Dermis microvascular lymphatic vessel endothelial cell (primary cell): ENCODE measurements at regions not wholly inside any gene's neighbourhood (a gene's known extent, or its start where the extent isn't known, plus 50 kb on each side); places are given as distances from the start of the nearest gene placed in this dataset.

Experiments
- DNase-seq, 2 donors: peaks; one replicate each; pipeline versions ENCODE4 v3.0.0 to v3.0.0-alpha.2; 2010; ENCODE audit warnings: low read depth in 2 of 2

DNA sequence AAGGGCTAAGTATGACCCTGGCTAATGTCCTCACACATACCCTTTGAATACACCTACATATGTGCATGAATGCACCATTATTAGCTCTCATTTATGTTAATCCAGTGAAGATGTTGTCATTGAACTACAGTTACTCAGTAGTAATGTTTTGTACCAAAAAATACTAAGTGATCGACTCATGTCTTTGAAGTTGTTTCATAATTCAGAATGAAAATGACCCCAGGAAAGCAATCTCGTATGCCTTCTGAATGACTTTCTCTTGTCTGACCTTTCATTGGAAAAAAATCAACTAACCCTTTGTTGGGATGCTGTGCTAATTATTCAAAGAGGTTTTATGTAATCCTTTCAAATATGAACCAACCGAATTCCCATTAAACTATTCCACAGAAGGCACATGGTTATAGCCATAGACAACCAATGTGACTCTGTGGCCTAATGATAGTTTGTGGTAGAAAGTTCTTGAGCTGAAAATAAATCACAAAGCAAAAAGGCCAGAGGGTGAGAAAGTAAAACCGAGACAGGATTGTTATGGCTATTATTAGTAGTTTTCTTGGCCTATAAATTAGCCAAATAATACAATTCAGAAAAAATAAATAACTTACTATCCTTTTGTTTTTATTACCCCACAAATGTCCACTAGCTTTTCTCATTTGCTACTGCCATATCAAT lies 86.8 kb upstream of the STARD13 start:
- no peak for DNase-seq

DNA sequence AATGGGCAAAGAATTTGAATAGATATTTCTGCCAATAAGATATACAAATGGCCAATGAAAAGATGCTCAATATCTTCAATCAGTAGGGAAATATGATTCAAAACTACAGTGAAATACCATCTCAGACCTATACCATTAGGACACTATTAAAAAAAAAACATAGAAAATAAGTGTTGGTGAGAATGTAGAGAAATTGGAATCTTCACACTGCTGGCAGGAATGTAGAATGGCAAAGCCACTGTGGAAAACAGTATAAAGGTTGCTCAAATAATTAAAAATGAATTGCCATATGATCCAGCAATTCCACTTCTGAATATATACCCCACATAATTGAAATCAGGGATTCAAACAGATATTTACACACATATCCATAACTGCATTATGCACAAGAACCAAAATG lies 88.1 kb upstream of the STARD13 start:
- DNase-seq, result no peak

DNA sequence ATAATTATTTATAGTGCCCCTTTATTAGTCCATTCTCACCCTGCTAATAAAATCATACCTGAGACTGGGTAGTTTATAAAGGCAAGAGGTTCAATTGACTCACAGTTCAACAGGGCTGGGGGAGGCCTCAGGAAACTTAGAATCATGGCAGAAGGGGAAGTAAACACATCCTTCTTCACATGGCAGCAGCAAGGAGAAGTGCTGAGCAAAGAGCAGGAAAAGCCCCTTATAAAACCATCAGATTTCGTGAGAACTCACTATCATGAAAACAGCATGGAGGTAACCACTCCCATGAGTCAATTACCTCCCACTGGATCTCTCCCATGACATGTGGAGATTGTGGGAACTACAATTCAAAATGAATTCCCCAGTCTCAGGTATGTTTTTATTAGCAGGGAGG lies 89.9 kb upstream of the STARD13 start:
- DNase-seq, result no peak

DNA sequence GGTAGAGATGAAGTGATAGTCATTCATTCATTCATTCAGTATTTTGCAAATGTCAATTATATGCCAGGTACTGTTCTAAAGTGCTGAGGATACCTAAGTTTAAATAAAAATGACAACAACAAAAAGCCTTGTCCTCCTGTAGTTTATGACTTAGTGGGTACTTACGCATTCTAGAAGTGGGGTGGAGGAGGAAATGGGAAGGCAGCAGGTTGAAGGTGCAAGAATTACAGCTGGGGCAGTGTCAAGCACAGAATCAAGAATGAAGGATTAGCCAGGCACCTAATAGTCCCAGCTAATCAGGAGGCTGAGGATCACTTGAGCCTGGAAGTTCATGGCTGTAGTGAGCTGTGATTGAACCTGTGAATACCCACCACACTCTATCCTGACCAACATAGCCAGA lies 90.7 kb upstream of the STARD13 start:
- no peak for DNase-seq

DNA sequence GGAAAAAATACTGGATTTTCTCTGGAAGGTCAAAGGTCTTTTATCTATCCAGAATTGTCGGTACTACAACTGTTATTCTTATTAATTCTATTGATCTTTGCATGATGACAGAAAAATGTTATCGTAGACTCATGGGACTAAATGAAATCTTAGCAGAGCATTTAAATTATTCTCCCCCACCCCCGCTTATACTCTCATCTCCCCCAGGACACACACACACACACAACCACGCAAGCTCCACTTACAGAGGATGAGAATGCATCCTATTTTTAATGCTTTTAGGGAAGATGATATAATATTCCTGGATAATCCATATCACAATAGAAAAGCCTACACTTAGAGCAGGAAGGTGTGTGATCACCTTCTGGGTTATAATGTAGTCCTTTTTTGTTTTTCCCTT lies 91.9 kb upstream of the STARD13 start:
- DNase-seq, result no peak

DNA sequence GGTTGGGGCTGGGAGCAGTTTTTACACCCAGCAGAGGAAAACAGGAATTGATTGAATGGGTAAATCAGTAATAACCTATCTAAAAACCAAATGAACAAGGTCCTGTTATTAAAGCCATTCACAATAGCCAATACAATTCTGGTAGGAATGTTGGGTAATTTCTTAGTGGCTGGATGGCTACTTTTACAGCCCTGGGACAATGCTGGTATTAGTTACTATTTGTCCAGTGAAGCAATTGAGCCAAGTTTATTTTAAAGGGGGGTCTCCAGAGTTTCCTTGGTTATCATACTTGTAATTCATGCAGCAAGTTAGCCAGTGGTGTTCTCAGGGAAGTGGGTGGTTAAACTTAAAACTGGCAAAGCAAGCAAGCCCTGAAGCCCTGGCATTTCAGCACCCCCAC lies 92.3 kb upstream of the STARD13 start:
- DNase-seq, result no peak

DNA sequence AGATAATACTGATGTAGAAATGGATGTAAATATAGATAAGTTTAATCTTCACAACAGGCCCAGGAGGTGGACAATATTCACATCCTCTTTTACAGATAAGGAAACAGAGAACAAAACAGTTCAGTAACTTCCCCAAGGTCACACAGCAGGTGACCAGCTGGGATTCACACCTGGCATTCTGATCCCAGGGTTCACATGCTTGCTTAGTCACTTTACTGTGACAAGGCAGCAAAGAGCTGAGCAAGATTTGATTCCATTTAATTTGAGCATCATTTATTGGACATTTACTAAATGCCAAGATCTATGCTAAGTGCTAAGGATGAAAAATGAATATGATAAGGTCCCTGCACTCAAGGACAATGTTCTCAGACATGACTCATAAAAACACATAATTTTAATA lies 94.1 kb upstream of the STARD13 start:
- DNase-seq, result peak; percentile 74 to 79

DNA sequence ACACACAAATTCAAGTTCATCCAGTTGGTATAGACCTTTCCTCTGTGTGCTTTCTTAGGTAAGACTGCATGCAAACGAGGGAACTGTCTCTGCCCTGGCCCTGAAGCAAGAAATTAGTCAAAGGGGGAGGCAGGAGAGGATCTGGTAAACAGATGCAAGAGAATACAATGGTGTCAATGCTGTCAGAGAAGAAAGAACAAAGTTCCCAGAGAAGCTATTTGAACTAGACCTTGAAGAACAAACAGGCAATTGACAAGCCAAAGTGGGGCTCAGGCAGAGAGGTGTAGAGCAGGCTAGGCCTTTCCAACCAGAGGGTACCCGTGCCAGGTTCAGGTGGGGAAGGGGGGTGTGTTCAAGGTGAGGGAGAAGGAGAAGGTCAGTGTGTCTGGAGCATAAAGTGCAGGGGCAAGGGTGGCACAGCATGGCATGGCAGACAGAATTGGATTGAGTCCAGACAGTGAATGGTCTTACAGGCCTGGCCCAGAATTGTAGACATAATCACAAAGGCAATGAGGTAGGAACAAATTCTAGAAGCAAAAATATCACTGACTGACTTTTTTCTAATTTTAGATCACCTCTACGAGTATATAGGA lies 95.0 kb upstream of the STARD13 start:
- no peak for DNase-seq

DNA sequence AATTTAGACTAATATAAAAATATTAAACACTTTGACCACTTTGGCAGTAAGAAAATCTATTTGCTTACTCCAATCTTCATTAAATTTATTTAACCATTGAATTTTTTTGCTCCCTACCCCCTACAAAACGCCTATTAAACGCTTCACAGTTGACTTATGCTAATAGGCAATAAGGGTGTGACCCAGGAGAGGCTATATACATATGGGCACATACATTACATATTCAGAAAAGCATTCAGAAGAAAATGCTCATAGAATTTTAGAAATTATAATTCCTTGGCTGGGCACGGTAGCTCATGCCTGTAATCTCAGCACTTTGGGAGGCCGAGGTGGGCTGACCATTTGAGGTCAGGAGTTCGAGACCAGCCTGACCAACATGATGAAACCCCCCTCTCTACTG lies 95.6 kb upstream of the STARD13 start:
- DNase-seq, result no peak

DNA sequence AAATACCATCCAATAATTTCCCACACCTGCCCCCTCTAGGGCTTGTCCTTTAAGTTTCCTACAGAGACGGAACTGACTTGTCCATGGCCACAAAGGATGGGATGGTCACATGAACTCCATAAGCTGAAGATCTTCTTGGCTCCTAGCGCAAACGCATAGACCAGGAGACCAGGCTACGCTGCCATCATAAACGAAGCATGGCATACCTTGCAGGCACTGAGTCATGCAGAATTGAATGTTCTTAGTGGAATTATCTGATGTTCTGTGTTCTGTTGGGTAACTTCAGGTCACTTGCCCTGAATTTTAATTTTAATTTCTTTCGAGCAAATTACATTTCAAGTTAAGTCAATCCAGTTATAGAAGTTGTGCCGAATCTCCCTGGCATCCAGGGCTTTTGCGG lies 96.4 kb upstream of the STARD13 start:
- no peak for DNase-seq

DNA sequence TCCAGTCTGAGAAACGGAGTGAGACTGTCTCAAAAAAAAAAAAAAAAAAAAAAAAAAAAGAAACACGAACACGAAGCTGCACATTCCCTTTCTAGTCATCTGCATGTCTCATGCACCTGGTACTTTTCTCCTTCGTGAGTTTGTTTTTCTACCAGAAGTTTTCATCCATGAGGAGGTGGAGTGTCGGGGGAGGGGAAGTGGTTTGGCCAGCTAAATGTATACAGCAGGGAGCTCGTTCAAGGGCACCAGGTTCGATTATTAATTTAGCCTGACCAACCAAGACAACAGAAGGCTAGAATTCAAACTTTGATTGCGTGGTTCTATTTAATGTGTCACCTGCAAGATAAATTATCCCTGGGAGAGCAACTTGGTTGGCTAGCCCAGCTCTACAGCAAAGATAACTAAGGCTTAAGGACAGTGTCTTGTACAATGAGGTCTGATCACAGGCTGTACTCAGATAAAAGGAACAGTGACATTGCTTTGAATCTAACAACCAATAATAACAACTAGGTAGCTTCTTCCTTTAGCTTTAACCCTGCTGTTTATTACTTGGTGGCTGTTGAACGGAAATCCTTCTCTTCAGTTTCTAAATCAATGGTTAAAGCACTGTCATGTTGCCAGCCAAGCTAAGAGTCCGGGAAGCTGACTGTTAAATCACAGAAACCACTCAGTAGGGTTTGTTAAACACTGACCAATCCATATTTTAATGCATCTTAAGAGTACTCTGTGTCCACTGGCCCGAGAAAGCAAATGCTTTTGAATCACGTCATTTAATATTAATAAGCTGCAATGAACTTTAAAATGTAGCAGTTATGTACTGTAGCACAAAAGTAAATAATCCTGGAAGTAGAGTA lies 98.4 kb upstream of the STARD13 start:
- no peak for DNase-seq

DNA sequence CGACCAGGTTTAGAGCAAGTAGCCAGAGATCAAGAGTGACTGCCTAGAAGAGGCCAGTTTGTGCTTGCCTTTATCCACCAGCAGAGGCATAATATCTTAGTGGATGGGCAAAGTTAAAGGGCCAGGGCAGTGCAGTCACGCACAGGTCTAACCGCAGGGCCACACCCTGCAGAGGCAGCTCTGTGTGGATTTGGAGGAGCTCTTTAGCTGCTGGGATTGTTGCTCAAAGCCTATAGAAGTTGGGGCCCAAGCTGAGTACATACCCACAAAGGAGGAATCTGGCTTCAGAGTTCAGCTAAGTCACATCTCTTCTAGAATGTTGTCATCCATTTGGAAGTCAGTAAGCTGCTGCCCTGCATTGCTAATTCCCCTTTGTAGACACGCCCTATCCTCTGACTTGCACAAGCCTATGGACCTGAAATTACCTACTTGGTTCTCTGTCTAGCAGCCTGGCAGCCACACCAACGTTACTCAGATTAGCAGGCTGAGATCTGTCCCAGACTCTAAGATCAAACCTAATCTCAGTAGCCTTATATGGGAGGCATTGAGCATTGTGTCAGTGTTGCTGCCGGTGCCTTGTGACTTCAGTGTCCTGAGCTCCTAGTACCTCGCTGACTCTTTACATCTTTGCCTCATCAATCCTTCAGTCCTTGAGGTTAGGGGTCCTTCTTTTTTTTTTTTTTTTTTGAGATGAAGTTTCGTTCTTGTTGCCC lies 102.9 kb upstream of the STARD13 start:
- DNase-seq, result no peak

DNA sequence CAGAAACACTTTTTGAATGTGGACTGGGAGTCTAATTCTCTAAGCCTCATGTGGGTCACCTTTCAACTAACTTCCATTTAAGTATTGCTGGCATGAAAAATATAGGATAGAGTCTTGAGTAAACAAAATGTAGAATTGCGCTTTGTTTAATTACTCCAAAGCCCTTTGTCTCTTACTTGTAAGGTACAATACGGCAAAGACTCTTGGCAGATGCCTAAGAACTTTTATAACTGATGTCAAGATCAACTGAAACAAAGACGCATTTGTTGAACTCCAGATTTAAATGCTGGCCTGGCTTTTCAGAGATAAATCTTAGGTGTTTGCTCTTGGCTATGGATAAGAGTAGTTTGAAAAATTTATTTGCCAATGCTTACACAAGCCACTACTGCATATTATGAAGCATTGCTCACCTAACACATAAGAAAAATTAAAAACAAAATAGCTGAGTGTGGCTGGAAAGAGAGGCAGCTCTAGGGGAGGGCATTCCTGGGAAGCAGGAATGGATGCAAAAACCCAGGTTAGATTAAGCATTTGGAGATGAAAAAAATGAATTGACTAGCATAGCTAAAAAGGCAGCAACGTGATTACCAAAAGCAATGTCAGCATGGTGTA lies 107.3 kb upstream of the STARD13 start:
- no peak for DNase-seq

DNA sequence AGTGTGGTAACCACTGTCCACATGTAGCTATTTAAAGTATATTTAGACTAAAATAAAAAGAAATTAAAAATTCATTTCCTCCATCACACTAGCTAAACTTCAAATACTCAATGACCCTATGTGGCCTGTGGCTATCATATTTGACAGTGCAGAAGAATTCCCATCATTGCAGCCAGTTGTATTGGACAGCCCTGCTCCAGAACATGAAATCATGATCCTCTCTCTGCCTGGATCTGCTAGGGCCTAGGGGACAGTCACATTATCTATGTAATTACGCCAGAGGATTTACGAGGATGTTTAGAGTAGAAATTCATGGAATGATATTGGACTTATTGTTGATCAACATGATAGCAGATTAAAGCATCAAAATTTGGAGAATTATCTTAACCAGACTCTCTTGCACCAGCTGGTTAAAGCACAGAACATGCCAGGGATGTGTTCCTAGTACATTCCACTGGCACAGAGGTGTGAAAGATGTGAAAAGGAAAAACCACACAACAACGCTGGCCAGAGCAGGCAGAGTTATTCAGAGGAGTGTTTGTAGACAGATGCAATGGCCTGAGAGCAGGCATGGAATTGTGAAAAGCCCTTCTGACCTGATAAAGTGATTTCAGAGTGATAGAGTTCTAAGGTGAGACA lies 108.9 kb upstream of the STARD13 start:
- DNase-seq, result no peak

DNA sequence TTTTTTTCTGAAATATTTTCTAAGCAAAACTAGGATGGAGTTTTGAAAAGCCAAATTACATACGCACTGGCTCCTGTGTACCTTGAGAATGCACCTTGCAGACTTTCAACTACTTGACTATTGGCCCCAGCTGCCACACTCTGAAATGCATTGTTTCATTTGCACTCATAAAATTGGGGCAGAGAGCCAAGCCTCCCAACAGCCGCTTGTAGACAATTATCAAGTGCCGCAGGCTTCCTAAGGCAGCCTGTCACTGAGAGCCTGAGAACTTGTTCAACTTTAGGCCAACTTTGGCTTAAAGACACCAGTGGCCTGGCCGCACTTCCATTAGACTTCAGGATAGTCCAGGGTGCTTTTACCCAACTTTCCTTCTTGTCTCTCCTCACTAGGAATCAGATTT lies 115.7 kb upstream of the STARD13 start:
- DNase-seq, result peak in 1 of 2 donors; percentile 11

DNA sequence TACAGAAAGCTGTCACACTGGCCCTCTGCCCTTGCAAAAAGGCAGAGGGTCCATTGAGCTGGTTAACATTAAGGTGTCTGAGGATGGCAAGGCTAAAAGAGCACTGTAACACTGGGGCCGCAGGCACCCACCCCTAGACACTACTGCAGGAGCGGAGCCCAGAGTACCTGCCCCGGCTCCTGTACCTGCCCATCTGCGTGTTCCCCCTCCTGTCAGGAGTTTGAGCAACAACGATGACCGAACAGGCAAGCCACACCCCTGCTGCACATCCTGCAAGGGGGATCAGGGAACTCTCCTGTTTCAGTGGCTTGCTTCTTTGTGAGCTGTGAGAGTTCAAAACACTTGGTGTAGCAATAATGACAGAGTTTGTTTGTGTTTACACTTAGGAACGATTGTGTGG lies 117.4 kb upstream of the STARD13 start:
- no peak for DNase-seq

DNA sequence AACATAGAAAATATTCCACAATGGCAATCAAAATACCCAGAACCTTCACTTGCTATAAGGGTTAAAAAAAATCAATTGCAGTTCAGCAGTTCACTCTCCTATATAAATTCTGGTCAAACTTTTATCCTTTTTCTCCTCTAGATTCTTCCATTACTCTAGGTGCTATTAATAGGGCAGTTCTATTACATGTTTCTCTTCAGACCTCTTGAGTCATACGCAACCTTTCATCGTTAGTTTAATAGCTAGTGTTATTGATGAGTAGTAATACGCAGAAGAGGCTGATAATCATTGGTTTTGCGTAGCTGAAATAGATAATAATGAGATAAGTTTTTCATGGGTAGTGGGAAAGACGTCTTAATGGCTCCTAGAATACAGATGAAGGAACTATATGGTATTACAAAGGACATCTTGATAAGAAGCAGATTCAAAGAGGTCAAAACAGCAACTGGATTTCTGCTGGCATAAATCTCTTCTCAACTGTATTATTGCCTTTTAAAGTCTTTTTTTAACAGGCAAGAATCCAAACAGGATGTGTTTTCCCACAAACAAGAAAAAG lies 118.3 kb upstream of the STARD13 start:
- DNase-seq, result no peak

DNA sequence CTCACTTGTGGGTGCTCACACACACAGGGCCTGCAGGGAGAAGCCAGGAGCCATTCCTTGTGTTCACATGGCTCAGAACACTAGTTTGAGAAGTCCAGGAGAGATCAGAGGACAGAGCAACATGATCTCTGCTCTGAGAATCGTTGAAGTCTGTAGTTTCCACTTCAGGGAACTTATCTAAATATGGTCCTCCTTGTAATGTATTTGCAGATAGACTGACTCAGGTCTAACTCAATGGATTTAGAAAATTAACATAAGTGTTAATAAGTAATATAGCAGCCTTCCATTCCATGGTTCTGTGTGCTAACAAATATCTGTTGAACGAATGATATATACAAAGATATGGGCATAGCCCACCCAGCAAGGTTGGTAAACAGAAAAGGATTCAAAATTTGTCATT lies 119.8 kb upstream of the STARD13 start:
- DNase-seq, result no peak

DNA sequence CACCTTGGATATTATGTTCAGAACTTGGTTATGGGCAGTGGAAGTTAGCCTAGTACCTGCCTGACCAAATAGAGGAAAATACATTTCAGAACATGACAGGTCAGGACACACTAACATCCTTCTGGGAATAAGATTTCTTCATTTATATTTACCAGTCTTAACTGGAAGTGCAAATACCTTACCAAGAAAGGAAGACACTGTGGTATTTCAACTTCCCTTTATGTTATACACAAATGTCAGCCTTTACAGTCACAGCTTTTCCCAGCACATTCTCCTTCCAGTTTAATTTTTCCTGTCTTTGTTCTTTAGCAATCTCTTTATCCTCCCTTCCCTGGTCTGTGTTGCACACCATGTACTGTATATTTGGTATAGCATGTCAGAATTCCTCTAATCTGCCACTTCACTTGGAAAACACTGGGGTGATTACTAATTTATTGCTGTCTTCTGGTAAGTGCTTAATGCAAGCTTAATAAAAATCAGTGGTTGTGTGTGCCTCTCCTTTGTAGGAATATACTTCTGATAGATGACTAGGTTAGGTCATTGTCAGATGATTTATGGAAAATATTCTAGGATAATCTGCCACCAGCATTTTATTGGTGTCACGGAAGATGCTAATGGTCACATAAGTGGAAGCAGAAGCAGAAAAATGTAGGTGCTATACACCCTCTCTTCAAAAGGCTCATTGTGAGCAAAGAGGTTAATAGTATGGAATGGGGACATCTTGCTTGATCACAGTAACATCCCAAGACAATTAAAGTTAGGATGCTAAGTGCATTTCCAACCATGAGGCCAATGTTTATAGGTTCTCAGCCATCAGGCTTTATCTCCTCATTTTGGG lies 124.3 kb upstream of the STARD13 start:
- no peak for DNase-seq

DNA sequence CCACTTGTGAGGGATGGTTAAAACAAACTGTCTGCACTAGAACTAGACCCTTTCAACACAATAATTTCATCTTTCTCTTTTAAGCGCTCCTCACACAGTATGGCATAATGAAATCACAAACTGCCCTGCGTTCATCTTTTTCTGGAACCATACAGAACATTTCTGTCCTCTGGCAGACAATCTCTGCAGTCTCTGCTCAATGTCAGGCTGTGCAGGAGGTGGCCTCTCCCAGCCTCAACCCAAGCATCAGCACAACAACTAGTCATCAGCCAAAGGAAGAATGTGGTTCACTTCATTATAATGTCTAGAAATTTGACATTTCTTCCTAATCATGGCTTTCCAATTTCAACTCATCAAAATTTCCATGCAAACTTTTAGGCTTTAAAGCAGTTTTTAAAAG lies 125.1 kb upstream of the STARD13 start:
- DNase-seq, result no peak
